GM12873 (cell line): ENCODE measurements at regions not wholly inside any gene's neighbourhood (a gene's known extent, or its start where the extent isn't known, plus 50 kb on each side); places are given as distances from the start of the nearest gene placed in this dataset.

Source experiments
- TF ChIP-seq, protein P1 (sequence below): IDR thresholded peaks from 2 replicates; pipeline ENCODE4 v1.5.1; 2012; ENCODE audit warnings: low read depth, mild to moderate bottlenecking, moderate library complexity, low read length, control low read depth; ENCODE audit not compliant: insufficient read depth; ENCODE audit errors: missing control alignments

DNA sequence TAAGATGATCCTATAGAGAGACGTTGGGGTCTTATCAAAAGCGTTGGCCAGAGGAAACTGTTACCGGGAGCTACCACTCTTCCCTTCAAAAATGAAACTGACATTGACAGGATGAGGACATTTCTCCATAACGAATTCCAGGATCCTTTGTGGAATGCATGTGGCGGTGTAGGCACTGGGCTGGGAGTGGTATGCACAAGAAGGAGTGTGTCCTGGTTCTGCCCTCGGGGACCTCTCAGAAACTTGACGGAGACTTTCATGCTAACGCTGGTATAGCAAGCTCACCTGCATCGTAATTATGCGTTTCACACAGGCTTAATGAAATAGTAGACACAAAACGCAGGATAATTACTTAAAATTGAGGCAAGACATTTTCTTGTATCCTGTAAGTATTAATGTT lies 441.1 kb downstream of the FGF9 start:
- TF ChIP-seq, protein P1, sequence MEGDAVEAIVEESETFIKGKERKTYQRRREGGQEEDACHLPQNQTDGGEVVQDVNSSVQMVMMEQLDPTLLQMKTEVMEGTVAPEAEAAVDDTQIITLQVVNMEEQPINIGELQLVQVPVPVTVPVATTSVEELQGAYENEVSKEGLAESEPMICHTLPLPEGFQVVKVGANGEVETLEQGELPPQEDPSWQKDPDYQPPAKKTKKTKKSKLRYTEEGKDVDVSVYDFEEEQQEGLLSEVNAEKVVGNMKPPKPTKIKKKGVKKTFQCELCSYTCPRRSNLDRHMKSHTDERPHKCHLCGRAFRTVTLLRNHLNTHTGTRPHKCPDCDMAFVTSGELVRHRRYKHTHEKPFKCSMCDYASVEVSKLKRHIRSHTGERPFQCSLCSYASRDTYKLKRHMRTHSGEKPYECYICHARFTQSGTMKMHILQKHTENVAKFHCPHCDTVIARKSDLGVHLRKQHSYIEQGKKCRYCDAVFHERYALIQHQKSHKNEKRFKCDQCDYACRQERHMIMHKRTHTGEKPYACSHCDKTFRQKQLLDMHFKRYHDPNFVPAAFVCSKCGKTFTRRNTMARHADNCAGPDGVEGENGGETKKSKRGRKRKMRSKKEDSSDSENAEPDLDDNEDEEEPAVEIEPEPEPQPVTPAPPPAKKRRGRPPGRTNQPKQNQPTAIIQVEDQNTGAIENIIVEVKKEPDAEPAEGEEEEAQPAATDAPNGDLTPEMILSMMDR: no peak

DNA sequence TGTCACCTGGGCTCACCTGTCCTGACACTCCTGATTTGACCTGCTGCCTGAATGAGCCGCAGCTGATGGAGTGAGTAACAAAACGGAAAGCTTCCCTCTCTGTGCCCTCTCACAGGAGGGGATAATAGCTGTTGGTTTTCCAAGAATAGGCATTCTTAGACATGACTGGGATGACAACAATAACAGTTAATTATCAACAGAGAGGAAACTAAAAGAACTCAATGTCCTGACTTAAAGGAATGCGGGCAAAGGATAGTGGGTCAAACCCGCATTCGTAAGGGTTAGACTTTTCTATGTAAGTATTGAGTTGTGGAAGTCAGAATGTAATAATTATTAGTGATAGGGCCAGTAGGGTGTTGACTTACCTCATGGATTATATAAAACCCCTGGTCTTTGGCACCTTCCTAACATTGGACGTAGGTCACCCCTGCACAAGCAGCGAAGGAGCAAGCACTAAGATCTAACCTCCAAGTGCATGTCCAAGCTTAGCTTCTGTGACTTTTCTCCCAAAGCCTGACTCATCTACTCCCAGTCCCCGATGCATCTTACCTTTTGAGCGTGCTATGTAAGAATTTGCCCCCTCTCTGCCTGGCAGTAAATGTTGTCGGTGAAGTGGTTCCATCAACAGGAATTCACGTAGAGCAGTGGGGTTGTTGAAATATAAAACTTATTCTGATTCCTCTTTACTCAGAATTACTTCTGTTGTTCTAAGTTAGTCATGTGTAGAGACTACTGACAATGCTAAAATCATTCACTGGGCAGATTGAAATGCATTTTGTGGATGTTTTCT lies 442.3 kb downstream of the FGF9 start:
- TF ChIP-seq, protein P1: no peak

DNA sequence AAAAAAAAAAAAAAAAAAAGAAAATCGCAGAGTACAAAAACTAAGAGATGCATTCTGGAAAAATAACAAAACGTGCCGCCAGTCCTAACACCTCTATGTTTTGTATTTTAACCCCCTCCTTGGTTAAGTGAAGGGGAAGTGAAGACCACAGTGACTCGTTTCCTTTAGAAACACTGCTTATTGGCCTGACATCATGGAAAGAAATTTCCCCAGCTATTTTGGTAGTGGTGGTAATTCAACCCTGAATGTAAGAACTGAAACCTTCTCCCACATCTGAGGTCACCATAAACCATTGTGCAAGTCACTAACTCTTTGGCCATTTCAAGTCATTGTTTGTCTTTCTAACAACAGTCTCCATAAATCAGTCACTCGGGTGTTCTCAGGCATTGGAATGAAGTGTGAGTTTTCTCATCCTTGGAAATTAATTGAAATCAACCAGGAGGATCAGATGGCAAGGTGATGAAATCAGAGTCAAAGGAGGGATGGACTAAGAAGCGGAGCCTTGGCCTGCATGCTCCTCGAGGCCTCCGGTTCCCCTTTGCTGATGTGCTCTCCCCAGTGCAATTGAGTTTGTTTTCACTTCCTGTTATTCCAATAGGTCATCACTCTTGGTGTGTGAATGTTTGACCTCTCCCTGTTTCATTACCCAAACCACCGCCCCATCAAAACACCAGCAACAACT lies 443.9 kb downstream of the FGF9 start:
- TF ChIP-seq, protein P1: no peak

DNA sequence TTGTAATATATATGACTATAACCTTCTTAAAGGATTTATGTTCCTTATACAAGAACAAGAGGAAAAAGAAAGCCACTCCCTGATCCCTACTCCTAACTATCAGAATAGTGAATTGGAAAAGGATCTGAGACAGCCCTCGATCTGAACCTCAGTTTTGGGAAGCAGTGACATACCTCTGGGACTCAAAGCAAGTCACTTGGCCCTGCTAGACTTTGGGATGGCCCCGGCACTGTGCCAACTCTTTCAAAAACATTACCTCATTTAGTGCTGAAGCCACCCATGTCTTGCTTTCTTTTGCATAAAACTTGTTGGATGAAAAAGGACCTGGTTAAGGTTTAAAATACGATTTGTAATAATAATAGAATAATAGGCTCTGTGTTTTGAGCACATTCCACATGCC lies 447.3 kb downstream of the FGF9 start:
- TF ChIP-seq, protein P1: no peak

DNA sequence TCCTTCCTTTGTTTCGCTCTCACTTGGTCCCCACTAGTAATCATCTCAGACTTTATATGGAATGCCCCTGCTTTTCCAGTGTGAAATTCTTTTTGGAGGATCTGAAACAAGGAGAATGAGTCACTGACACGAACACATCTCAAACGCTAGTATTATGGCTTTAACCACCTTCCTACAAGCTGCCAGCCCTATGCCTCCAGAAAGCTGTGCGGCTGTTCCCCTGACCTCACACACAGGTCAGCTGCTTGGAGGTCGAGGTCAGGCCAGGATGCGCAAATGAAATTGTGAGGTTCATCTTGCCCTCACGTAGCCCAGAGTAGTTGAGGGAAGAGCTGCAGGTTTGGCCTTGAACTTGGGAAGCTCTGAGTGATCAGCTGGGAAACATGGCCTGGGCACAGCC lies 449.8 kb downstream of the FGF9 start:
- TF ChIP-seq, protein P1: no peak

DNA sequence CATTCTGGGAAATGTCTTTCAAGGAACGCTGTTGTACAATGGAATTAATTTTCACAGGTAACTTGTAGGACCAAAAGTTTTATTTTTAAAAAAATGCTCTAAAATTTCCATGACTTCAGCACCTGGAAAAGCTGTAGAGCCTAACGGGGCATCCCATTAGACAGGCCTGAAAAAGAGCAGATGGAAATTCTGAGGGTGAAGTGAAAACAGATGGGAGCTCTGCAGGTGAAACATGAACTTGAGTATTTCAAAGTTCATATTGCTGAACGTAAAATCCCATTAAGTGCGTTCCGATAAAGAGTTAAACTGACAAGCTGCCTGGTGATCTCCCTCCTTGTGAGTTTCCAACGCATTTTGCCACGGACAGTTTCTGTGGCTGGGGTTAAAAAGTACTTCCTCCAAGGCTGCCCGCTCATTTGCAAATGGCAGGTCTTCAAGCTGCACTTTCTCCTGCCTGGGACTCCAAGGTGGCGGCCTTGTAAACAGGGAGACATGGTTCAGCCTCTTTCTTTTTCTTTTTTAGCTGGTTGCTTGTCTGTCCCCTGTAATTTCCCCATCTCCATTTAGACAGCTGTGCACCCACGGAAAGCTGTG lies 450.4 kb downstream of the FGF9 start:
- TF ChIP-seq, protein P1: no peak

DNA sequence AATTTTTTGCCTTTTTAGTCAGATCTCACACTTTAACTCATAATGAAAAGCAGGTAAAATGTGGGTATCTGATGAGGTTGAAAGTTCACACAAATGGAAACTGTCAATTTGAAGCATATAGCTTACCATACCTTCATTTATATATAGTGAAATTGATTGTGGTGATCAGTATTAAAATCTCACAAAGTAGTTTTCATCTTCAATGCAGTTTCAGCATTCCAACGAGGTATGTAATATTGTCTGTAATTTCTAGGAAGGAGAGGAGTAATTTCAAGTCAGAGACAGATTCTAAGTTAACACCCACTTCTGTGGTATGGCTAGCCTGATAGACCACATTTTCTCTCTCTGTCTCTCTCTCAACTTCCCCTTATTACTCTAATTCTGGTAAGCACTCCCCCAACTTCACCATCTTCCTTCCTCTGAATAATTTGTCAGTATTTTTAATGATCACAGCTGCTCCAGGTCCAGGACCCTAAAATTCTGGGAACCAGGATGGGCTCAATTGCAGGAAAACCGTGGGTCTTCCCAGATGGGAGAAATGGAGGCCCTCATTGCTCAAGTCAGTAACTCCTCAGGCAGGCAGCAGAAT lies 455.7 kb downstream of the FGF9 start:
- TF ChIP-seq, protein P1: no peak
